ENCODE measurements at regions not wholly inside any gene's neighbourhood (a gene's known extent, or its start where the extent isn't known, plus 50 kb on each side); places are given as distances from the start of the nearest gene placed in this dataset.
"Not testable (repeated sequence)": the region's sequence is repeated elsewhere in the genome, so short reads cannot be mapped to it uniquely, and the experiment has no call there.

DNA sequence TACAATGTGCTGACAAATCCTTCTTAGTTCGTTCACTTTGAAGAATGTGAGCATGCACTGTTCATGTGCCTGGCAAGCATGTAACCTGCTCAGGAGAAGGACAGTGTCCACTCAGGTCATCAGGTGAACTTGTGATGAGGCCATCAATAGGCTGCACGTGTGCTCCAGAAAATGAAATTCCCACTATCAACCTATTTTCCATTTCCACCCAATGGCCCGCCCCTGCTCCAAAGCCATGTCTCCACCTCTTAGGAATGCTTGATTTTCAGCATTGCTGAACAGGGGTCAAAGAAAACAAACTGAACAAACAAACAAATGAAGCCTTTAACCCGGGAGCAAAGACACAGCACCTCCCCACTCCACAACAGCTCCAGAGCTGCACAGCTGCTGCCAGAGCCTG lies 563.2 kb downstream of the TUBA3C start:
- TF ChIP-seq ZNF121 (tag by site-specific recombination; IDR thresholded peaks at IDR 0.05); ZNF274 (IDR thresholded peaks at IDR 0.05; ENCODE audit: low read length); ZNF274 (tag by site-specific recombination; IDR thresholded peaks at IDR 0.05; ENCODE audit: borderline replicate concordance); ZNF324 (tag by site-specific recombination; IDR thresholded peaks at IDR 0.05); ZNF175 (tag by site-specific recombination; IDR thresholded peaks at IDR 0.05); ZNF530 (tag by site-specific recombination; IDR thresholded peaks at IDR 0.05; ENCODE audit: low read depth); YY1 (tag by site-specific recombination; IDR thresholded peaks at IDR 0.05); CTCF (tag by site-specific recombination; IDR thresholded peaks at IDR 0.05); HOXD13 (CRISPR knock-in tag; IDR thresholded peaks at IDR 0.05; ENCODE audit: borderline replicate concordance); PRDM4 (tag by site-specific recombination; IDR thresholded peaks at IDR 0.05); ZNF423 (tag by site-specific recombination; IDR thresholded peaks at IDR 0.05): not testable (repeated sequence)
- TF ChIP-seq, protein P1, sequence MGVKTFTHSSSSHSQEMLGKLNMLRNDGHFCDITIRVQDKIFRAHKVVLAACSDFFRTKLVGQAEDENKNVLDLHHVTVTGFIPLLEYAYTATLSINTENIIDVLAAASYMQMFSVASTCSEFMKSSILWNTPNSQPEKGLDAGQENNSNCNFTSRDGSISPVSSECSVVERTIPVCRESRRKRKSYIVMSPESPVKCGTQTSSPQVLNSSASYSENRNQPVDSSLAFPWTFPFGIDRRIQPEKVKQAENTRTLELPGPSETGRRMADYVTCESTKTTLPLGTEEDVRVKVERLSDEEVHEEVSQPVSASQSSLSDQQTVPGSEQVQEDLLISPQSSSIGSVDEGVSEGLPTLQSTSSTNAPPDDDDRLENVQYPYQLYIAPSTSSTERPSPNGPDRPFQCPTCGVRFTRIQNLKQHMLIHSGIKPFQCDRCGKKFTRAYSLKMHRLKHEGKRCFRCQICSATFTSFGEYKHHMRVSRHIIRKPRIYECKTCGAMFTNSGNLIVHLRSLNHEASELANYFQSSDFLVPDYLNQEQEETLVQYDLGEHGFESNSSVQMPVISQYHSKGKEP (tag by site-specific recombination; IDR thresholded peaks at IDR 0.05), result not testable (repeated sequence)

Data from HEK293 (cell line).